H1 (cell line): ENCODE measurements at regions not wholly inside any gene's neighbourhood (a gene's known extent, or its start where the extent isn't known, plus 50 kb on each side); places are given as distances from the start of the nearest gene placed in this dataset.

Experiments used
- CTCF ChIA-PET: fragments of 300-600 bp; sonication (Branson Sonifier 250); formaldehyde crosslinking; loops from one replicate; lab custom pipeline; 2021; ENCODE audit not compliant: partially characterized antibody; lab: Charles Lee
- POLR2A ChIA-PET: fragments of 300-600 bp; sonication (Branson Sonifier 250); formaldehyde crosslinking; loops from one replicate; lab custom pipeline; 2021; ENCODE audit warnings: inconsistent platforms; ENCODE audit not compliant: partially characterized antibody; lab: Charles Lee
- DNase-seq, 2 experiments: peaks; one replicate each; pipeline versions ENCODE4 v3.0.0 to v3.0.0-alpha.2; 2010 to 2022; ENCODE audit warnings: low spot score in 2 of 2, low read depth in 1 of 2, mixed read lengths in 1 of 2
- FAIRE-seq: peaks from 2 replicates; lab custom pipeline; 2011; peaks lifted over from hg19 to GRCh38; lab: Jason Lieb, UNC
- H2AFZ ChIP-seq: 2 replicates; pipeline ENCODE4 v1.8.1; 2012; ENCODE audit warnings: low read length, inconsistent platforms
- H2AK5ac ChIP-seq: 2 replicates; pipeline ENCODE4 v1.6.1; 2013; ENCODE audit warnings: low read depth, low read length
- H2BK120ac ChIP-seq: replicated peaks from 2 replicates; pipeline ENCODE3; 2013; ENCODE audit warnings: low read depth, low read length, inconsistent platforms
- H2BK12ac ChIP-seq: 2 replicates; pipeline ENCODE4 v1.6.1; 2013; ENCODE audit warnings: low read depth, low read length
- H2BK15ac ChIP-seq: 2 replicates; pipeline ENCODE4 v1.6.1; 2013; ENCODE audit warnings: low read length
- H2BK20ac ChIP-seq: 2 replicates; pipeline ENCODE4 v1.6.1; 2013; ENCODE audit warnings: low read length
- H2BK5ac ChIP-seq: 2 replicates; pipeline ENCODE4 v1.6.1; 2013; ENCODE audit warnings: low read depth, low read length
- H3K14ac ChIP-seq: 2 replicates; pipeline ENCODE4 v1.6.1; 2013; ENCODE audit warnings: inconsistent platforms; ENCODE audit not compliant: insufficient read length
- H3K18ac ChIP-seq: 2 replicates; pipeline ENCODE4 v1.6.1; 2013; ENCODE audit warnings: low read length; ENCODE audit errors: extremely low read depth
- H3K23ac ChIP-seq: 2 replicates; pipeline ENCODE4 v1.6.1; 2013; ENCODE audit warnings: inconsistent platforms; ENCODE audit not compliant: insufficient read length
- H3K23me2 ChIP-seq: 2 replicates; pipeline ENCODE4 v1.6.1; 2013; ENCODE audit warnings: low read depth, low read length
- H3K27ac ChIP-seq: 2 replicates; pipeline ENCODE4 v1.6.1; 2011; ENCODE audit warnings: low read depth, low read length, inconsistent platforms
- H3K27me3 ChIP-seq, 4 experiments: replicated peaks in 1 of 4; 1 replicate in 1 of 4; 2 replicates in 3 of 4; pipeline versions ENCODE4 v1.6.1 to v1.8.1; 2011 to 2013; ENCODE audit warnings: low read length in 3 of 4, mild to moderate bottlenecking in 3 of 4, inconsistent platforms in 2 of 4, mixed read lengths in 2 of 4, moderate library complexity in 1 of 4; ENCODE audit not compliant: control insufficient read depth in 3 of 4, insufficient read depth in 3 of 4; ENCODE audit errors: extremely low read depth in 1 of 4
- H3K36me3 ChIP-seq, 4 experiments: 2 replicates each; pipeline versions ENCODE4 v1.6.1 to v1.8.1; 2011 to 2013; ENCODE audit warnings: mild to moderate bottlenecking in 4 of 4, low read length in 3 of 4, moderate library complexity in 2 of 4, control low read depth in 1 of 4, inconsistent platforms in 1 of 4; ENCODE audit not compliant: insufficient read depth in 4 of 4, control insufficient read depth in 2 of 4
- H3K4ac ChIP-seq: replicated peaks from 2 replicates; pipeline ENCODE3; 2013; ENCODE audit warnings: low read length, low read depth, mixed read lengths, inconsistent platforms; ENCODE audit not compliant: insufficient read length
- H3K4me1 ChIP-seq, 4 experiments: replicated peaks in 1 of 4; 1 replicate in 1 of 4; 2 replicates in 3 of 4; pipeline versions ENCODE4 v1.6.1 to v1.8.1; 2011 to 2013; ENCODE audit warnings: low read length in 3 of 4, inconsistent platforms in 2 of 4, mixed read lengths in 1 of 4; ENCODE audit not compliant: insufficient read depth in 4 of 4, control insufficient read depth in 3 of 4
- H3K4me2 ChIP-seq, 2 experiments: 2 replicates each; pipeline versions ENCODE4 v1.6.1 to v1.8.1; 2011 to 2013; ENCODE audit warnings: low read depth in 2 of 2, low read length in 2 of 2, control low read depth in 1 of 2, inconsistent platforms in 1 of 2, mild to moderate bottlenecking in 1 of 2; ENCODE audit not compliant: insufficient read depth in 1 of 2
- H3K4me3 ChIP-seq, 4 experiments: fragments of 200-600, 300-600 bp in 1 of 4; sonication (generic), shearing (Covaris generic), sonication (Bioruptor Twin) in 1 of 4; 2 replicates each; pipeline versions ENCODE4 v1.5.1 to v1.8.1; 2011 to 2016; ENCODE audit warnings: low read length in 4 of 4, low read depth in 3 of 4, control low read depth in 2 of 4, inconsistent platforms in 2 of 4, mild to moderate bottlenecking in 2 of 4, mixed read lengths in 1 of 4, moderate library complexity in 1 of 4; ENCODE audit not compliant: insufficient read depth in 2 of 4; ENCODE audit errors: extremely low read depth in 1 of 4
- H3K56ac ChIP-seq: replicated peaks from 2 replicates; pipeline ENCODE3; 2013; ENCODE audit warnings: low read depth, mild to moderate bottlenecking, mixed read lengths, low read length, inconsistent platforms; ENCODE audit not compliant: insufficient read length
- H3K79me1 ChIP-seq: 2 replicates; pipeline ENCODE4 v1.6.1; 2013; ENCODE audit warnings: low read depth, low read length, control low read depth
- H3K79me2 ChIP-seq, 2 experiments: 2 replicates each; pipeline versions ENCODE4 v1.6.1 to v1.8.1; 2012 to 2013; ENCODE audit warnings: low read length in 2 of 2, mild to moderate bottlenecking in 2 of 2, inconsistent platforms in 1 of 2; ENCODE audit not compliant: insufficient read depth in 2 of 2, control insufficient read depth in 1 of 2
- H3K9ac ChIP-seq, 4 experiments: replicated peaks in 1 of 4; 1 replicate in 1 of 4; 2 replicates in 3 of 4; pipeline versions ENCODE4 v1.6.1 to v1.8.1; 2011 to 2013; ENCODE audit warnings: low read depth in 3 of 4, low read length in 3 of 4, control low read depth in 2 of 4, mild to moderate bottlenecking in 2 of 4, moderate library complexity in 2 of 4, inconsistent platforms in 1 of 4; ENCODE audit errors: extremely low read depth in 1 of 4
- H3K9me3 ChIP-seq, 2 experiments: 2 replicates each; pipeline versions ENCODE4 v1.6.1 to v1.8.1; 2012 to 2013; ENCODE audit warnings: mild to moderate bottlenecking in 2 of 2, moderate library complexity in 2 of 2, control low read depth in 1 of 2, inconsistent platforms in 1 of 2, low read depth in 1 of 2, low read length in 1 of 2, mixed read lengths in 1 of 2; ENCODE audit not compliant: insufficient read depth in 2 of 2
- H4K20me1 ChIP-seq, 2 experiments: replicated peaks in 1 of 2; 2 replicates each; pipeline versions ENCODE3 to v1.8.1; 2011 to 2013; ENCODE audit warnings: inconsistent platforms in 2 of 2, low read length in 2 of 2, mild to moderate bottlenecking in 1 of 2; ENCODE audit not compliant: insufficient read depth in 2 of 2, control insufficient read depth in 1 of 2
- H4K5ac ChIP-seq: 2 replicates; pipeline ENCODE4 v1.6.1; 2013; ENCODE audit warnings: low read length, low read depth, mixed read lengths, inconsistent platforms; ENCODE audit not compliant: insufficient read length
- H4K8ac ChIP-seq: 2 replicates; pipeline ENCODE4 v1.8.0; 2013; ENCODE audit warnings: mild to moderate bottlenecking, moderate library complexity, low read length, inconsistent platforms; ENCODE audit not compliant: insufficient read depth; ENCODE audit errors: extremely low read depth
- H4K91ac ChIP-seq: replicated peaks from 2 replicates; pipeline ENCODE3; 2013; ENCODE audit warnings: low read length, mixed read lengths, inconsistent platforms; ENCODE audit not compliant: insufficient read length
- CHD1 ChIP-seq: IDR thresholded peaks from 2 replicates; pipeline ENCODE4 v1.6.1; 2012; ENCODE audit warnings: low read depth, low read length, improper control_type of control experiment
- EGR1 ChIP-seq: IDR thresholded peaks from 2 replicates; pipeline ENCODE4 v1.6.1; 2011; ENCODE audit warnings: low read depth, low read length, borderline replicate concordance
- GTF2F1 ChIP-seq: IDR thresholded peaks from 2 replicates; pipeline ENCODE4 v1.6.1; 2012; ENCODE audit warnings: low read depth, low read length, improper control_type of control experiment, borderline replicate concordance
- JUN ChIP-seq: IDR thresholded peaks from 2 replicates; pipeline ENCODE4 v1.6.1; 2011; ENCODE audit warnings: low read depth, mild to moderate bottlenecking, improper control_type of control experiment, low read length
- POLR2AphosphoS5 ChIP-seq: IDR thresholded peaks from 2 replicates; pipeline ENCODE4 v1.6.1; 2011; ENCODE audit warnings: low read depth, low read length
- RAD21 ChIP-seq, 2 experiments: IDR thresholded peaks in 1 of 2; conservative IDR thresholded peaks in 1 of 2; 2 replicates each; pipeline ENCODE4 v1.6.1; 2011; ENCODE audit warnings: low read depth in 2 of 2, low read length in 2 of 2, improper control_type of control experiment in 1 of 2, inconsistent platforms in 1 of 2, mild to moderate bottlenecking in 1 of 2, moderate library complexity in 1 of 2
- SIN3A ChIP-seq, 2 experiments: IDR thresholded peaks in 1 of 2; conservative IDR thresholded peaks in 1 of 2; 2 replicates each; pipeline ENCODE4 v1.6.1; 2011 to 2012; ENCODE audit warnings: low read length in 2 of 2, improper control_type of control experiment in 1 of 2, low read depth in 1 of 2, mild to moderate bottlenecking in 1 of 2
- TAF1 ChIP-seq: IDR thresholded peaks from 2 replicates; pipeline ENCODE4 v1.6.1; 2011; ENCODE audit warnings: mild to moderate bottlenecking, low read depth, low read length
- WGBS, 2 experiments: shearing (Covaris generic) in 1 of 2; methylation state at CpG; one replicate each; pipeline versions ENCODE4 v1.1.6 to v1.1.7; 2013 to 2015; ENCODE audit warnings: low lambda C conversion rate in 2 of 2, mixed read lengths in 2 of 2, inconsistent platforms in 1 of 2, low coverage in 1 of 2, missing lambda C conversion rate in 1 of 2; ENCODE audit not compliant: insufficient replicate concordance in 2 of 2, insufficient coverage in 1 of 2, insufficient read length in 1 of 2; ENCODE audit errors: extremely low coverage in 1 of 2, missing lambda C conversion rate in 1 of 2; 5-methylcytosine and 5-hydroxymethylcytosine counted together

- H3K27me3 ChIP-seq = no peaks in the 10 kb centered on the region
- H3K36me3 ChIP-seq = no peaks in the 10 kb centered on the region
- no peak overlapping the region for H3K27ac ChIP-seq
- no peak for TF ChIP-seq SIN3A (conservative IDR thresholded peaks at IDR 0.05 in 1 of 2, IDR thresholded peaks at IDR 0.05 in 1 of 2; ENCODE audit: low read depth in 1 of 2, low read length in 2 of 2)
- TF ChIP-seq CHD1 = no peak
- TF ChIP-seq TAF1 = no peak
- TF ChIP-seq POLR2AphosphoS5 = no peak
- no peak for TF ChIP-seq RAD21 (IDR thresholded peaks at IDR 0.05 in 1 of 2, conservative IDR thresholded peaks at IDR 0.05 in 1 of 2; ENCODE audit: low read depth in 2 of 2, low read length in 2 of 2)
- TF ChIP-seq JUN = no peak
- no peak for TF ChIP-seq GTF2F1
- TF ChIP-seq EGR1 = no peak
- H3K9ac ChIP-seq = no peak overlapping the region
- H4K20me1 ChIP-seq = no peaks in the 10 kb centered on the region
- no peak overlapping the region for H2BK20ac ChIP-seq
- no peak overlapping the region for H4K5ac ChIP-seq
- peaks cover 4% of the 10 kb centered on the region; the same call in 1 of the 2 replicates for H3K23me2 ChIP-seq
- H3K14ac ChIP-seq = no peak overlapping the region
- H3K4me2 ChIP-seq = no peak overlapping the region
- H3K79me2 ChIP-seq = no peaks in the 10 kb centered on the region; a peak in 1 of 4 replicates
- no peak for DNase-seq
- H2AK5ac ChIP-seq = no peak overlapping the region
- no peaks in the 10 kb centered on the region for H3K9me3 ChIP-seq
- no peaks in the 10 kb centered on the region for H3K79me1 ChIP-seq
- 88% methylated on average over 4 of the region's 4 CpGs; no CpG with 5 or more reads in 1 of the 2 experiments for WGBS, 2 experiments
- ChIA-PET POLR2A (no interaction called here), CTCF (interaction anchor here (0.7 to 1.7 kb wide), 3 partner anchors 24 to 253 kb away, joined by 3 to 6 read pairs (median 3); no protein-coding TSS in a partner anchor)
- H2BK120ac ChIP-seq = no peak overlapping the region
- H3K4ac ChIP-seq = no peak overlapping the region
- no peak overlapping the region for H2AFZ ChIP-seq
- no peak overlapping the region for H4K8ac ChIP-seq
- H3K18ac ChIP-seq = no peak overlapping the region
- no peak overlapping the region for H4K91ac ChIP-seq
- no peak for FAIRE-seq
- no peak overlapping the region for H3K23ac ChIP-seq
- no peak overlapping the region for H3K4me3 ChIP-seq
- H3K56ac ChIP-seq = no peak overlapping the region
- H2BK12ac ChIP-seq = no peak overlapping the region
- no peaks in the 10 kb centered on the region for H3K4me1 ChIP-seq
- no peak overlapping the region for H2BK15ac ChIP-seq
- no peak overlapping the region for H2BK5ac ChIP-seq
Observed at GRCh38 chr1:30633294-30633693, 90.1 kb downstream of the MATN1 start.
